ENCODE measurements at regions not wholly inside any gene's neighbourhood (a gene's known extent, or its start where the extent isn't known, plus 50 kb on each side); places are given as distances from the start of the nearest gene placed in this dataset.

DNA sequence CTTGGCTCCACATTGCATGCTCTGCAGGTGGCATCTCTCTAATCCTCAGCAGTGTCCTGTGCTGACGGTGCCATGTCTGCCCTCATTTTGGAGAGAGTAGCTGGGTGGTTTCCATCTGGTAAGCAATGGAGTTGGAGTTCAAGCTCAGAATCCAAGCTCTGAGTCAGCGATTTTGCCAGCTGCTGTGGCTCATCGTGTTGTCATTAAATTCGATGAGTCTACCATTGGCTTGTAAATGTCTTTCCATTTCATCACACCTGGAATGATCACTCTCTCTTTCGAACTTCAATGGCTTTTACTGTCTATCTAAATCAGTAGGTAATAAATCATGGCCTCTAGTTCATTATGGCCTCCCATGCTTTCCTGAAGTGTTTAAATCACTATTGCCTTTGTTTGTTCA, 378.5 kb upstream of the TSHZ2 start:
- TF ChIP-seq, protein P1, sequence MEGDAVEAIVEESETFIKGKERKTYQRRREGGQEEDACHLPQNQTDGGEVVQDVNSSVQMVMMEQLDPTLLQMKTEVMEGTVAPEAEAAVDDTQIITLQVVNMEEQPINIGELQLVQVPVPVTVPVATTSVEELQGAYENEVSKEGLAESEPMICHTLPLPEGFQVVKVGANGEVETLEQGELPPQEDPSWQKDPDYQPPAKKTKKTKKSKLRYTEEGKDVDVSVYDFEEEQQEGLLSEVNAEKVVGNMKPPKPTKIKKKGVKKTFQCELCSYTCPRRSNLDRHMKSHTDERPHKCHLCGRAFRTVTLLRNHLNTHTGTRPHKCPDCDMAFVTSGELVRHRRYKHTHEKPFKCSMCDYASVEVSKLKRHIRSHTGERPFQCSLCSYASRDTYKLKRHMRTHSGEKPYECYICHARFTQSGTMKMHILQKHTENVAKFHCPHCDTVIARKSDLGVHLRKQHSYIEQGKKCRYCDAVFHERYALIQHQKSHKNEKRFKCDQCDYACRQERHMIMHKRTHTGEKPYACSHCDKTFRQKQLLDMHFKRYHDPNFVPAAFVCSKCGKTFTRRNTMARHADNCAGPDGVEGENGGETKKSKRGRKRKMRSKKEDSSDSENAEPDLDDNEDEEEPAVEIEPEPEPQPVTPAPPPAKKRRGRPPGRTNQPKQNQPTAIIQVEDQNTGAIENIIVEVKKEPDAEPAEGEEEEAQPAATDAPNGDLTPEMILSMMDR (IDR thresholded peaks at IDR 0.05) = no peak
- TF ChIP-seq EZH2 (IDR thresholded peaks at IDR 0.05) (no peak), EZH2phosphoT487 (IDR thresholded peaks at IDR 0.05) (no peak)
